DOHH2 (cell line): ENCODE measurements at regions not wholly inside any gene's neighbourhood (a gene's known extent, or its start where the extent isn't known, plus 50 kb on each side); places are given as distances from the start of the nearest gene placed in this dataset.
"Not testable (repeated sequence)": the region's sequence is repeated elsewhere in the genome, so short reads cannot be mapped to it uniquely, and the experiment has no call there.

ENCODE experiments used
- H3F3A ChIP-seq: fragments of 200-600 bp; sonication (generic), shearing (Covaris generic); 2 replicates; pipeline ENCODE4 v1.6.0; 2016; ENCODE audit warnings: antibody characterized with exemption, mild to moderate bottlenecking; ENCODE audit not compliant: control insufficient read depth, insufficient read depth
- H3K27ac ChIP-seq: fragments of 200-600 bp; sonication (generic); 2 replicates; pipeline ENCODE4 v1.5.1; 2014; ENCODE audit warnings: low read depth, mild to moderate bottlenecking, low read length, moderate library complexity
- H3K27me3 ChIP-seq: fragments of 200-600 bp; sonication (generic); 2 replicates; pipeline ENCODE4 v1.6.1; 2014; ENCODE audit warnings: mild to moderate bottlenecking, low read length, mixed read lengths; ENCODE audit not compliant: control insufficient read depth
- H3K36me3 ChIP-seq: fragments of 200-600 bp; sonication (generic); 2 replicates; pipeline ENCODE4 v1.6.1; 2014; ENCODE audit warnings: mild to moderate bottlenecking, low read length, moderate library complexity, mixed read lengths; ENCODE audit not compliant: control insufficient read depth
- H3K4me1 ChIP-seq: fragments of 200-600 bp; sonication (generic); 2 replicates; pipeline ENCODE4 v1.6.1; 2014; ENCODE audit warnings: mild to moderate bottlenecking, low read length, mixed read lengths; ENCODE audit not compliant: control insufficient read depth
- H3K4me2 ChIP-seq: fragments of 200-600 bp; sonication (generic); 2 replicates; pipeline ENCODE4 v1.6.0; 2014; ENCODE audit warnings: mild to moderate bottlenecking, low read length, moderate library complexity
- H3K4me3 ChIP-seq: fragments of 200-600 bp; sonication (generic); 2 replicates; pipeline ENCODE4 v1.5.1; 2014; ENCODE audit warnings: mild to moderate bottlenecking, low read length, mixed read lengths
- H3K79me2 ChIP-seq: fragments of 200-600 bp; sonication (generic); 2 replicates; pipeline ENCODE4 v1.6.1; 2014; ENCODE audit warnings: mild to moderate bottlenecking, low read length, mixed read lengths; ENCODE audit not compliant: control insufficient read depth
- H3K9me2 ChIP-seq: fragments of 200-600 bp; sonication (generic); replicated peaks from 2 replicates; pipeline ENCODE4 v1.6.1; 2014; ENCODE audit warnings: mild to moderate bottlenecking, low read length, mixed read lengths; ENCODE audit not compliant: control insufficient read depth
- H3K9me3 ChIP-seq: fragments of 200-600 bp; sonication (generic); 2 replicates; pipeline ENCODE4 v1.6.1; 2014; ENCODE audit warnings: antibody characterized with exemption, low read length, mixed read lengths; ENCODE audit not compliant: control insufficient read depth, insufficient read depth
- H4K20me1 ChIP-seq: fragments of 200-600 bp; sonication (generic); 2 replicates; pipeline ENCODE4 v1.6.0; 2014; ENCODE audit warnings: low read depth, mild to moderate bottlenecking, antibody characterized with exemption, low read length, moderate library complexity; ENCODE audit not compliant: control insufficient read depth, insufficient read depth
- CTCF ChIP-seq: fragments of 200-600 bp; sonication (generic); IDR thresholded peaks from one replicate; pipeline ENCODE4 v1.5.1; 2014; ENCODE audit warnings: antibody characterized with exemption, mild to moderate bottlenecking, low read depth, low read length; ENCODE audit not compliant: poor library complexity, severe bottlenecking
- EZH2phosphoT487 ChIP-seq: fragments of 200-600 bp; sonication (generic); IDR thresholded peaks from 2 replicates; pipeline ENCODE4 v1.6.1; 2017; ENCODE audit warnings: borderline replicate concordance, mild to moderate bottlenecking, antibody characterized with exemption, low read length, moderate library complexity, mixed read lengths

GRCh38 chr15:77904901-77905300 is 172.6 kb downstream of the TBC1D2B start:
- H3K27me3 ChIP-seq = no peaks in the 10 kb centered on the region
- no peaks in the 10 kb centered on the region for H3K9me3 ChIP-seq
- no peak overlapping the region for H3K27ac ChIP-seq
- no peaks in the 10 kb centered on the region for H3K36me3 ChIP-seq
- no peaks in the 10 kb centered on the region for H3F3A ChIP-seq
- H3K4me1 ChIP-seq = no peaks in the 10 kb centered on the region
- no peak overlapping the region for H3K4me2 ChIP-seq
- no peak overlapping the region for H3K4me3 ChIP-seq
- no peaks in the 10 kb centered on the region for H4K20me1 ChIP-seq
- H3K9me2 ChIP-seq = no peaks in the 10 kb centered on the region
- H3K79me2 ChIP-seq = no peaks in the 10 kb centered on the region
- no peak for TF ChIP-seq CTCF
- TF ChIP-seq EZH2phosphoT487 = no peak

GRCh38 chr15:77904436-77904821 is 173.1 kb downstream of the TBC1D2B start:
- Histone ChIP-seq H3K36me3 (no peaks in the 10 kb centered on the region), H3K27ac (no peak overlapping the region), H3K27me3 (no peaks in the 10 kb centered on the region), H3K4me1 (no peaks in the 10 kb centered on the region), H3K9me3 (no peaks in the 10 kb centered on the region), H4K20me1 (no peaks in the 10 kb centered on the region), H3K9me2 (no peaks in the 10 kb centered on the region), H3K79me2 (no peaks in the 10 kb centered on the region), H3K4me3 (no peak overlapping the region), H3K4me2 (no peak overlapping the region), H3F3A (no peaks in the 10 kb centered on the region)
- TF ChIP-seq CTCF (no peak), EZH2phosphoT487 (no peak)

GRCh38 chr15:77903761-77904435 is 173.6 kb downstream of the TBC1D2B start:
- not testable (repeated sequence) for H3K9me2 ChIP-seq, H3F3A ChIP-seq, H4K20me1 ChIP-seq, H3K4me2 ChIP-seq, H3K4me3 ChIP-seq, H3K27ac ChIP-seq, H3K79me2 ChIP-seq, H3K9me3 ChIP-seq, H3K27me3 ChIP-seq, H3K4me1 ChIP-seq, H3K36me3 ChIP-seq

- not testable (repeated sequence) for H3K4me2 ChIP-seq, H3K9me2 ChIP-seq, H3F3A ChIP-seq
Observed at GRCh38 chr15:77902921-77903760, 174.4 kb downstream of the TBC1D2B start.

More at GRCh38 chr15:77902921-77903760, 174.4 kb downstream of the TBC1D2B start:
- not testable (repeated sequence) for H3K9me3 ChIP-seq, H3K4me1 ChIP-seq, H3K4me3 ChIP-seq, H3K79me2 ChIP-seq, H3K27ac ChIP-seq, H3K36me3 ChIP-seq, H4K20me1 ChIP-seq, H3K27me3 ChIP-seq
- TF ChIP-seq CTCF = peak; percentile 87
